GM23248 (cell line): ENCODE measurements at regions not wholly inside any gene's neighbourhood (a gene's known extent, or its start where the extent isn't known, plus 50 kb on each side); places are given as distances from the start of the nearest gene placed in this dataset.

Experiments used
- EZH2 ChIP-seq: fragments of 200-600 bp; sonication (generic); IDR thresholded peaks from 2 replicates; pipeline ENCODE4 v1.6.1; 2018; ENCODE audit warnings: antibody characterized with exemption, mild to moderate bottlenecking; ENCODE audit not compliant: insufficient read depth, poor library complexity, severe bottlenecking
- EZH2phosphoT487 ChIP-seq: fragments of 200-600 bp; sonication (generic); IDR thresholded peaks from 2 replicates; pipeline ENCODE4 v1.6.1; 2018; ENCODE audit warnings: antibody characterized with exemption, moderate library complexity, mild to moderate bottlenecking, low read depth; ENCODE audit not compliant: insufficient read depth

GRCh38 chr11:69388210-69388609 is 93.3 kb upstream of the LINC01488 start:
- TF ChIP-seq EZH2phosphoT487 = no peak
- no peak for TF ChIP-seq EZH2
